HepG2 (cell line): ENCODE measurements at regions not wholly inside any gene's neighbourhood (a gene's known extent, or its start where the extent isn't known, plus 50 kb on each side); places are given as distances from the start of the nearest gene placed in this dataset.

Source experiments
- ATAC-seq: fragments of 200-7000 bp; cut with Tn5 transposase; 3 replicates; pipeline ENCODE4 v1.9.1; 2020; ENCODE audit warnings: mild to moderate bottlenecking, moderate library complexity
- BruUV-seq: library from RNA; stranded (reverse); fragments of 400-500 nt; replicated peaks from 2 replicates; lab custom pipeline; 2021; lab: Mats Ljungman, UMichigan
- CTCF ChIA-PET: fragments of 300-600 bp; formaldehyde crosslinking; extraction: SDS; loops from one replicate; lab custom pipeline; 2021; ENCODE audit warnings: low total read pairs, inconsistent platforms, low intra/inter-chr PET ratio; lab: Yijun Ruan, JAX
- POLR2A ChIA-PET: fragments of 350-600 bp; sonication (Branson Sonifier 250); formaldehyde crosslinking; loops from one replicate; lab custom pipeline; 2020; ENCODE audit warnings: antibody characterized with exemption, inconsistent platforms; lab: Yijun Ruan, JAX
- DNase-seq: peaks from one replicate; pipeline ENCODE4 v3.0.0-alpha.2; 2015; ENCODE audit warnings: low spot score
- FAIRE-seq: peaks from 3 replicates; lab custom pipeline; 2011; peaks lifted over from hg19 to GRCh38; lab: Jason Lieb, UNC
- H2AFZ ChIP-seq: one replicate; pipeline ENCODE4 v1.6.1; 2011; ENCODE audit warnings: low read length, inconsistent platforms
- H3K27ac ChIP-seq: fragments of 300-600 bp; 3 replicates; pipeline ENCODE4 v1.8.0; 2011; ENCODE audit warnings: mixed run types, mild to moderate bottlenecking, mixed read lengths, low read length, inconsistent platforms; ENCODE audit not compliant: insufficient read depth; ENCODE audit errors: extremely low read length
- H3K27me3 ChIP-seq, 2 experiments: fragments of 200-600 bp in 1 of 2; 2 replicates in 1 of 2; 3 replicates in 1 of 2; pipeline versions ENCODE4 v1.6.0 to v1.8.0; 2011; ENCODE audit warnings: low read length in 2 of 2, mild to moderate bottlenecking in 2 of 2, moderate library complexity in 2 of 2, inconsistent platforms in 1 of 2; ENCODE audit not compliant: insufficient read depth in 2 of 2, control insufficient read depth in 1 of 2
- H3K36me3 ChIP-seq, 2 experiments: fragments of 200-600 bp in 1 of 2; replicated peaks in 1 of 2; 2 replicates in 1 of 2; 3 replicates in 1 of 2; pipeline versions ENCODE4 v1.5.1 to v1.8.0; 2011; ENCODE audit warnings: low read length in 2 of 2, inconsistent platforms in 1 of 2; ENCODE audit not compliant: insufficient read depth in 2 of 2, control insufficient read depth in 1 of 2
- H3K4me1 ChIP-seq: 2 replicates; pipeline ENCODE4 v1.5.1; 2012; ENCODE audit warnings: low read length, inconsistent platforms; ENCODE audit not compliant: insufficient read depth
- H3K4me2 ChIP-seq: 2 replicates; pipeline ENCODE4 v1.6.0; 2011; ENCODE audit warnings: low read depth, low read length, inconsistent platforms
- H3K4me3 ChIP-seq, 3 experiments: fragments of 200-600 bp in 1 of 3; sonication (generic), shearing (Covaris generic) in 1 of 3; replicated peaks in 1 of 3; 2 replicates each; pipeline ENCODE4 v1.5.1; 2011 to 2016; ENCODE audit warnings: low read length in 3 of 3, inconsistent platforms in 2 of 3, low read depth in 2 of 3, mild to moderate bottlenecking in 2 of 3, control low read depth in 1 of 3, mixed read lengths in 1 of 3; ENCODE audit not compliant: insufficient read depth in 1 of 3
- H3K79me2 ChIP-seq: one replicate; pipeline ENCODE4 v1.6.1; 2011; ENCODE audit warnings: low read length, inconsistent platforms; ENCODE audit not compliant: insufficient read depth
- H3K9ac ChIP-seq: 2 replicates; pipeline ENCODE4 v1.6.0; 2011; ENCODE audit warnings: mild to moderate bottlenecking, low read depth, low read length, inconsistent platforms; ENCODE audit not compliant: insufficient read depth
- H3K9me3 ChIP-seq: 2 replicates; pipeline ENCODE4 v1.5.1; 2012; ENCODE audit warnings: mild to moderate bottlenecking, low read length
- H4K20me1 ChIP-seq: 2 replicates; pipeline ENCODE4 v1.6.0; 2011; ENCODE audit warnings: inconsistent platforms, mild to moderate bottlenecking, low read length, moderate library complexity; ENCODE audit not compliant: insufficient read depth
- EP300 ChIP-seq, 3 experiments: sonication (generic) in 1 of 3; formaldehyde crosslinking in 1 of 3; IDR thresholded peaks; 2 replicates each; pipeline versions ENCODE4 v1.5.1 to v1.6.1; 2011 to 2020; ENCODE audit warnings: low read depth in 2 of 3, low read length in 2 of 3, borderline replicate concordance in 1 of 3, improper control_type of control experiment in 1 of 3, mild to moderate bottlenecking in 1 of 3, missing genetic modification reagents in 1 of 3, moderate library complexity in 1 of 3
- FOXO1 ChIP-seq: sonication (generic); formaldehyde crosslinking; IDR thresholded peaks from 2 replicates; pipeline ENCODE4 v1.4.0; 2020; ENCODE audit warnings: missing genetic modification reagents
- KDM5B ChIP-seq: sonication (generic); formaldehyde crosslinking; IDR thresholded peaks from 2 replicates; pipeline ENCODE4 v1.4.0; 2020; ENCODE audit warnings: missing genetic modification reagents, mild to moderate bottlenecking, borderline replicate concordance
- KLF13 ChIP-seq: sonication (generic); formaldehyde crosslinking; IDR thresholded peaks from 2 replicates; pipeline ENCODE4 v1.4.0; 2020; ENCODE audit warnings: mild to moderate bottlenecking, missing genetic modification reagents
- NR2F1 ChIP-seq, 2 experiments: fragments of 450-650 bp in 1 of 2; formaldehyde crosslinking in 1 of 2; IDR thresholded peaks; 2 replicates each; pipeline versions ENCODE4 v1.5.0 to v1.6.1; 2016 to 2020; ENCODE audit warnings: mild to moderate bottlenecking in 1 of 2, missing compliant biosample characterization in 1 of 2, missing genetic modification reagents in 1 of 2, moderate library complexity in 1 of 2
- POGZ ChIP-seq: sonication (generic); formaldehyde crosslinking; IDR thresholded peaks from 2 replicates; pipeline ENCODE4 v1.4.0; 2020; ENCODE audit warnings: mild to moderate bottlenecking, missing genetic modification reagents
- RXRB ChIP-seq: IDR thresholded peaks from 2 replicates; pipeline ENCODE4 v1.6.1; 2016; ENCODE audit warnings: borderline replicate concordance, missing genetic modification reagents, missing compliant biosample characterization
- SNAPC2 ChIP-seq: sonication (generic); formaldehyde crosslinking; IDR thresholded peaks from 2 replicates; pipeline ENCODE4 v1.8.1; 2022; ENCODE audit warnings: mild to moderate bottlenecking, missing genetic modification reagents
- ZNF207 ChIP-seq: fragments of 450-650 bp; IDR thresholded peaks from 2 replicates; pipeline ENCODE4 v1.6.1; 2016; ENCODE audit warnings: antibody characterized with exemption, borderline replicate concordance
- ZNF224 ChIP-seq: sonication (generic); formaldehyde crosslinking; IDR thresholded peaks from 2 replicates; pipeline ENCODE4 v1.5.0; 2020; ENCODE audit warnings: mild to moderate bottlenecking, missing genetic modification reagents
- ZNF891 ChIP-seq: sonication (generic); formaldehyde crosslinking; IDR thresholded peaks from 2 replicates; pipeline ENCODE4 v1.5.0; 2020; ENCODE audit warnings: mild to moderate bottlenecking, missing genetic modification reagents
- ZZZ3 ChIP-seq: sonication (generic); formaldehyde crosslinking; IDR thresholded peaks from 2 replicates; pipeline ENCODE4 v1.4.0; 2020; ENCODE audit warnings: missing genetic modification reagents, mild to moderate bottlenecking, borderline replicate concordance
- in situ Hi-C: cut with HindIII; loops from 2 replicates; pipeline ENCODE4 v1.10.0; 2017; ENCODE audit warnings: low pct_unique_long_range_greater_than_20kb; ENCODE audit not compliant: extremely low pct_ligation_motif_present
- intact Hi-C: fragments of 100-400 bp; cut with micrococcal nuclease; formaldehyde crosslinking; loops from one replicate; pipeline ENCODE4 v1.10.0; 2022; ENCODE audit not compliant: unreplicated experiment
- TF ChIP-seq, protein P1 (sequence below): sonication (generic); formaldehyde crosslinking; IDR thresholded peaks from 2 replicates; pipeline ENCODE4 v1.4.0; 2020; ENCODE audit warnings: missing genetic modification reagents, borderline replicate concordance
- TF ChIP-seq, protein P2 (sequence below): sonication (generic); formaldehyde crosslinking; IDR thresholded peaks from 2 replicates; pipeline ENCODE4 v1.4.0; 2020; ENCODE audit warnings: mild to moderate bottlenecking, low read depth, missing genetic modification reagents

DNA sequence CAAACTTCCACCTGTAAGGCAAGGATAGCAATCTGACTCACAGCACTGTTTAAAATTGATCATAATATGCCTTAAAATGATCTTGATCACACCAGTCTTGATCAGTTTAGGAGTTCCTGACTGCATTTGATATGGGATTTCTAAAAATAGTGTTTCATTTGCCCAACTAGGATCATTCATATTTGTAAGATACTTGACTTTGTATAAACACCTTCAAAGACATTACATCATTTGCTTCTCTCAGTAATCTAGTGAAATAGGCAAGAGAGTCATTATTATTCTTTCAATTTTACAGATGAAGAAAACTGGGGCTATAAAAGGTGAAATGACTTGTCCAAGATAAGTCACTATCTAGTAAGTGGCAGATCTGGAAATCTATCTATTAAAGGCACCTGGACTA is 521.1 kb downstream of the GATA3 start:
- in situ Hi-C loops: no loop called here

More for the DNA sequence above, 521.1 kb downstream of the GATA3 start:
- ChIA-PET POLR2A (no interaction called here), CTCF (no interaction called here)
- Histone ChIP-seq H4K20me1 (no peaks in the 10 kb centered on the region), H2AFZ (no peak overlapping the region), H3K9me3 (no peaks in the 10 kb centered on the region), H3K4me2 (no peak overlapping the region), H3K36me3 (no peaks in the 10 kb centered on the region), H3K4me1 (no peaks in the 10 kb centered on the region), H3K27me3 (no peaks in the 10 kb centered on the region), H3K79me2 (no peaks in the 10 kb centered on the region), H3K9ac (no peak overlapping the region), H3K27ac (no peak overlapping the region), H3K4me3 (no peak overlapping the region)
- no TSS peak for BruUV-seq
- TF ChIP-seq ZNF207 (no peak), ZNF891 (CRISPR knock-in tag) (no peak), KDM5B (CRISPR knock-in tag) (no peak), POGZ (CRISPR knock-in tag) (no peak), NR2F1 (CRISPR knock-in tag; IDR thresholded peaks at IDR 0.05) (no peak), ZZZ3 (CRISPR knock-in tag) (no peak), FOXO1 (CRISPR knock-in tag) (no peak), KLF13 (CRISPR knock-in tag) (no peak), ZNF224 (CRISPR knock-in tag) (no peak), RXRB (CRISPR knock-in tag) (no peak), EP300 (IDR thresholded peaks at IDR 0.05; ENCODE audit: low read depth in 2 of 2, low read length in 2 of 2) (no peak), EP300 (CRISPR knock-in tag; IDR thresholded peaks at IDR 0.05; ENCODE audit: borderline replicate concordance) (no peak), SNAPC2 (CRISPR knock-in tag) (no peak)
- TF ChIP-seq, protein P1, sequence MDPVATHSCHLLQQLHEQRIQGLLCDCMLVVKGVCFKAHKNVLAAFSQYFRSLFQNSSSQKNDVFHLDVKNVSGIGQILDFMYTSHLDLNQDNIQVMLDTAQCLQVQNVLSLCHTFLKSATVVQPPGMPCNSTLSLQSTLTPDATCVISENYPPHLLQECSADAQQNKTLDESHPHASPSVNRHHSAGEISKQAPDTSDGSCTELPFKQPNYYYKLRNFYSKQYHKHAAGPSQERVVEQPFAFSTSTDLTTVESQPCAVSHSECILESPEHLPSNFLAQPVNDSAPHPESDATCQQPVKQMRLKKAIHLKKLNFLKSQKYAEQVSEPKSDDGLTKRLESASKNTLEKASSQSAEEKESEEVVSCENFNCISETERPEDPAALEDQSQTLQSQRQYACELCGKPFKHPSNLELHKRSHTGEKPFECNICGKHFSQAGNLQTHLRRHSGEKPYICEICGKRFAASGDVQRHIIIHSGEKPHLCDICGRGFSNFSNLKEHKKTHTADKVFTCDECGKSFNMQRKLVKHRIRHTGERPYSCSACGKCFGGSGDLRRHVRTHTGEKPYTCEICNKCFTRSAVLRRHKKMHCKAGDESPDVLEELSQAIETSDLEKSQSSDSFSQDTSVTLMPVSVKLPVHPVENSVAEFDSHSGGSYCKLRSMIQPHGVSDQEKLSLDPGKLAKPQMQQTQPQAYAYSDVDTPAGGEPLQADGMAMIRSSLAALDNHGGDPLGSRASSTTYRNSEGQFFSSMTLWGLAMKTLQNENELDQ (CRISPR knock-in tag): no peak
- TF ChIP-seq, protein P2, sequence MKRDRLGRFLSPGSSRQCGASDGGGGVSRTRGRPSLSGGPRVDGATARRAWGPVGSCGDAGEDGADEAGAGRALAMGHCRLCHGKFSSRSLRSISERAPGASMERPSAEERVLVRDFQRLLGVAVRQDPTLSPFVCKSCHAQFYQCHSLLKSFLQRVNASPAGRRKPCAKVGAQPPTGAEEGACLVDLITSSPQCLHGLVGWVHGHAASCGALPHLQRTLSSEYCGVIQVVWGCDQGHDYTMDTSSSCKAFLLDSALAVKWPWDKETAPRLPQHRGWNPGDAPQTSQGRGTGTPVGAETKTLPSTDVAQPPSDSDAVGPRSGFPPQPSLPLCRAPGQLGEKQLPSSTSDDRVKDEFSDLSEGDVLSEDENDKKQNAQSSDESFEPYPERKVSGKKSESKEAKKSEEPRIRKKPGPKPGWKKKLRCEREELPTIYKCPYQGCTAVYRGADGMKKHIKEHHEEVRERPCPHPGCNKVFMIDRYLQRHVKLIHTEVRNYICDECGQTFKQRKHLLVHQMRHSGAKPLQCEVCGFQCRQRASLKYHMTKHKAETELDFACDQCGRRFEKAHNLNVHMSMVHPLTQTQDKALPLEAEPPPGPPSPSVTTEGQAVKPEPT (CRISPR knock-in tag): no peak
- ATAC-seq: no peak
- no peak for FAIRE-seq
- DNase-seq: no peak
- intact Hi-C loops: no loop called here
